GM23338 (cell line): ENCODE measurements at regions not wholly inside any gene's neighbourhood (a gene's known extent, or its start where the extent isn't known, plus 50 kb on each side); places are given as distances from the start of the nearest gene placed in this dataset.

ENCODE experiments used
- ATAC-seq: fragments of 200-7000 bp; cut with Tn5 transposase; 3 replicates; pipeline ENCODE4 v1.9.1; 2020
- DNase-seq: peaks from one replicate; pipeline ENCODE4 v3.0.0-alpha.2; 2015; ENCODE audit warnings: low spot score
- H2AFZ ChIP-seq: fragments of 200-600 bp; sonication (generic); 2 replicates; pipeline ENCODE4 v1.8.0; 2016; ENCODE audit warnings: antibody characterized with exemption, mild to moderate bottlenecking, moderate library complexity
- H3F3A ChIP-seq: fragments of 200-600 bp; sonication (generic); replicated peaks from 2 replicates; pipeline ENCODE4 v1.8.0; 2017; ENCODE audit warnings: antibody characterized with exemption, mixed run types, low read depth
- H3K27ac ChIP-seq: fragments of 200-600 bp; sonication (generic); 2 replicates; pipeline ENCODE4 v1.6.1; 2016; ENCODE audit warnings: low read depth
- H3K27me3 ChIP-seq: fragments of 200-600 bp; sonication (generic); 2 replicates; pipeline ENCODE4 v1.8.0; 2016; ENCODE audit warnings: mild to moderate bottlenecking, mixed run types, moderate library complexity; ENCODE audit not compliant: insufficient read depth
- H3K36me3 ChIP-seq: fragments of 200-600 bp; sonication (generic); 2 replicates; pipeline ENCODE4 v1.8.0; 2016; ENCODE audit warnings: mild to moderate bottlenecking; ENCODE audit not compliant: insufficient read depth
- H3K4me1 ChIP-seq: fragments of 200-600 bp; sonication (generic); 2 replicates; pipeline ENCODE4 v1.8.0; 2016; ENCODE audit warnings: mild to moderate bottlenecking, moderate library complexity; ENCODE audit not compliant: insufficient read depth
- H3K4me2 ChIP-seq: fragments of 200-600 bp; sonication (generic); 2 replicates; pipeline ENCODE4 v1.7.1; 2017; ENCODE audit warnings: mixed run types
- H3K4me3 ChIP-seq: fragments of 200-600 bp; sonication (generic); 2 replicates; pipeline ENCODE4 v1.6.1; 2016; ENCODE audit warnings: mixed run types
- H3K79me2 ChIP-seq: fragments of 200-600 bp; sonication (generic); replicated peaks from 2 replicates; pipeline ENCODE4 v1.8.0; 2017; ENCODE audit warnings: mild to moderate bottlenecking; ENCODE audit not compliant: insufficient read depth
- H3K9me2 ChIP-seq: fragments of 200-600 bp; sonication (generic); 2 replicates; pipeline ENCODE4 v1.8.0; 2017; ENCODE audit not compliant: insufficient read depth
- H4K20me1 ChIP-seq: fragments of 200-600 bp; sonication (generic); replicated peaks from 2 replicates; pipeline ENCODE4 v1.8.0; 2017; ENCODE audit warnings: mild to moderate bottlenecking; ENCODE audit not compliant: insufficient read depth
- H3K27ac Mint-ChIP-seq: 2 replicates; pipeline ENCODE4 v1.8.0; 2020; ENCODE audit warnings: inconsistent platforms, mild to moderate bottlenecking, moderate library complexity, mixed read lengths
- H3K27me3 Mint-ChIP-seq: 3 replicates; pipeline ENCODE4 v1.8.0; 2022; ENCODE audit warnings: low read depth, mild to moderate bottlenecking, moderate library complexity, mixed read lengths, inconsistent platforms; ENCODE audit not compliant: insufficient read depth, poor library complexity
- H3K36me3 Mint-ChIP-seq: 3 replicates; pipeline ENCODE4 v1.8.0; 2021; ENCODE audit warnings: low read depth, mild to moderate bottlenecking, inconsistent platforms, moderate library complexity, mixed read lengths
- H3K4me1 Mint-ChIP-seq: 3 replicates; pipeline ENCODE4 v1.8.0; 2020; ENCODE audit warnings: mild to moderate bottlenecking, inconsistent platforms, mixed read lengths
- H3K4me3 Mint-ChIP-seq: 3 replicates; pipeline ENCODE4 v1.8.0; 2021; ENCODE audit warnings: moderate library complexity, mild to moderate bottlenecking, inconsistent platforms, mixed read lengths
- H3K9me3 Mint-ChIP-seq: 3 replicates; pipeline ENCODE4 v1.8.0; 2020; ENCODE audit warnings: moderate library complexity, mild to moderate bottlenecking, inconsistent platforms, mixed read lengths
- CREB1 ChIP-seq: fragments of 250-450 bp; sonication (Bioruptor Pico); IDR thresholded peaks from 2 replicates; pipeline ENCODE4 v1.5.0; 2020; ENCODE audit warnings: low read depth, mild to moderate bottlenecking, moderate library complexity
- CTCF ChIP-seq, 2 experiments: fragments of 200-600 bp in 1 of 2; sonication (generic) in 1 of 2; conservative IDR thresholded peaks; 2 replicates each; pipeline versions ENCODE4 v1.5.1 to v1.6.1; 2016 to 2017; ENCODE audit warnings: antibody characterized with exemption in 2 of 2, low read depth in 2 of 2, mild to moderate bottlenecking in 2 of 2, moderate library complexity in 1 of 2
- ETS1 ChIP-seq: IDR thresholded peaks from 2 replicates; pipeline ENCODE4 v1.6.1; 2016; ENCODE audit warnings: antibody characterized with exemption
- EZH2 ChIP-seq: fragments of 200-600 bp; sonication (generic); IDR thresholded peaks from one replicate; pipeline ENCODE4 v1.8.0; 2017; ENCODE audit warnings: antibody characterized with exemption, mild to moderate bottlenecking, low read depth; ENCODE audit not compliant: unreplicated experiment
- EZH2phosphoT487 ChIP-seq: fragments of 200-600 bp; sonication (generic); IDR thresholded peaks from one replicate; pipeline ENCODE4 v1.8.1; 2018; ENCODE audit warnings: antibody characterized with exemption; ENCODE audit not compliant: unreplicated experiment
- JUNB ChIP-seq: IDR thresholded peaks from one replicate; pipeline ENCODE4 v1.6.1; 2016; ENCODE audit warnings: antibody characterized with exemption; ENCODE audit not compliant: unreplicated experiment
- NANOG ChIP-seq: IDR thresholded peaks from 2 replicates; pipeline ENCODE4 v1.6.1; 2016; ENCODE audit warnings: antibody characterized with exemption, borderline replicate concordance
- POLR2AphosphoS5 ChIP-seq: IDR thresholded peaks from 2 replicates; pipeline ENCODE4 v1.6.1; 2016; ENCODE audit warnings: antibody characterized with exemption, low read depth
- STAT1 ChIP-seq: IDR thresholded peaks from one replicate; pipeline ENCODE4 v1.6.1; 2016; ENCODE audit warnings: antibody characterized with exemption; ENCODE audit not compliant: unreplicated experiment
- ZNF114 ChIP-seq: fragments of 250-450 bp; sonication (Bioruptor Pico); IDR thresholded peaks from 2 replicates; pipeline ENCODE4 v1.5.0; 2020; ENCODE audit warnings: mild to moderate bottlenecking, moderate library complexity
- ZNF331 ChIP-seq: fragments of 250-450 bp; sonication (Bioruptor Pico); IDR thresholded peaks from 2 replicates; pipeline ENCODE4 v1.5.0; 2020; ENCODE audit warnings: low read depth, mild to moderate bottlenecking, moderate library complexity
- ZNF462 ChIP-seq: fragments of 250-450 bp; sonication (Bioruptor Pico); IDR thresholded peaks from 2 replicates; pipeline ENCODE4 v1.5.0; 2020; ENCODE audit warnings: mild to moderate bottlenecking, moderate library complexity
- TF ChIP-seq, protein P1 (sequence below): IDR thresholded peaks from one replicate; pipeline ENCODE4 v1.6.1; 2018; ENCODE audit warnings: antibody characterized with exemption; ENCODE audit not compliant: unreplicated experiment

- ATAC-seq: no peak
Measured at GRCh38 chr1:226497276-226497833, 51.2 kb upstream of the STUM start.

More at GRCh38 chr1:226497276-226497833, 51.2 kb upstream of the STUM start:
- TF ChIP-seq, protein P1, sequence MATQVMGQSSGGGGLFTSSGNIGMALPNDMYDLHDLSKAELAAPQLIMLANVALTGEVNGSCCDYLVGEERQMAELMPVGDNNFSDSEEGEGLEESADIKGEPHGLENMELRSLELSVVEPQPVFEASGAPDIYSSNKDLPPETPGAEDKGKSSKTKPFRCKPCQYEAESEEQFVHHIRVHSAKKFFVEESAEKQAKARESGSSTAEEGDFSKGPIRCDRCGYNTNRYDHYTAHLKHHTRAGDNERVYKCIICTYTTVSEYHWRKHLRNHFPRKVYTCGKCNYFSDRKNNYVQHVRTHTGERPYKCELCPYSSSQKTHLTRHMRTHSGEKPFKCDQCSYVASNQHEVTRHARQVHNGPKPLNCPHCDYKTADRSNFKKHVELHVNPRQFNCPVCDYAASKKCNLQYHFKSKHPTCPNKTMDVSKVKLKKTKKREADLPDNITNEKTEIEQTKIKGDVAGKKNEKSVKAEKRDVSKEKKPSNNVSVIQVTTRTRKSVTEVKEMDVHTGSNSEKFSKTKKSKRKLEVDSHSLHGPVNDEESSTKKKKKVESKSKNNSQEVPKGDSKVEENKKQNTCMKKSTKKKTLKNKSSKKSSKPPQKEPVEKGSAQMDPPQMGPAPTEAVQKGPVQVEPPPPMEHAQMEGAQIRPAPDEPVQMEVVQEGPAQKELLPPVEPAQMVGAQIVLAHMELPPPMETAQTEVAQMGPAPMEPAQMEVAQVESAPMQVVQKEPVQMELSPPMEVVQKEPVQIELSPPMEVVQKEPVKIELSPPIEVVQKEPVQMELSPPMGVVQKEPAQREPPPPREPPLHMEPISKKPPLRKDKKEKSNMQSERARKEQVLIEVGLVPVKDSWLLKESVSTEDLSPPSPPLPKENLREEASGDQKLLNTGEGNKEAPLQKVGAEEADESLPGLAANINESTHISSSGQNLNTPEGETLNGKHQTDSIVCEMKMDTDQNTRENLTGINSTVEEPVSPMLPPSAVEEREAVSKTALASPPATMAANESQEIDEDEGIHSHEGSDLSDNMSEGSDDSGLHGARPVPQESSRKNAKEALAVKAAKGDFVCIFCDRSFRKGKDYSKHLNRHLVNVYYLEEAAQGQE: no peak
- no peak for TF ChIP-seq POLR2AphosphoS5
- no peak for TF ChIP-seq EZH2
- TF ChIP-seq ZNF462 (CRISPR knock-in tag): no peak
- no peak for TF ChIP-seq STAT1
- TF ChIP-seq ZNF331 (CRISPR knock-in tag): no peak
- TF ChIP-seq ETS1: no peak
- TF ChIP-seq ZNF114 (CRISPR knock-in tag): no peak
- TF ChIP-seq CTCF (conservative IDR thresholded peaks at IDR 0.05; ENCODE audit: low read depth in 2 of 2): no peak
- TF ChIP-seq JUNB: no peak
- no peak for TF ChIP-seq NANOG
- no peak for TF ChIP-seq CREB1 (CRISPR knock-in tag)
- no peak for TF ChIP-seq EZH2phosphoT487
- DNase-seq: no peak
- Mint-ChIP-seq H3K27ac (no peak overlapping the region), H3K27me3 (peaks cover 10% of the 10 kb centered on the region), H3K36me3 (no peaks in the 10 kb centered on the region), H3K9me3 (no peaks in the 10 kb centered on the region; the same call in 2 of the 3 replicates), H3K4me3 (no peak overlapping the region), H3K4me1 (peaks cover 25% of the 10 kb centered on the region)
- Histone ChIP-seq H4K20me1 (no peaks in the 10 kb centered on the region), H3F3A (no peaks in the 10 kb centered on the region), H3K79me2 (no peaks in the 10 kb centered on the region), H3K4me2 (no peak overlapping the region), H3K36me3 (no peaks in the 10 kb centered on the region), H3K4me1 (peaks cover 20% of the 10 kb centered on the region), H2AFZ (no peak overlapping the region), H3K4me3 (no peak overlapping the region), H3K9me2 (no peaks in the 10 kb centered on the region), H3K27ac (no peak overlapping the region), H3K27me3 (no peaks in the 10 kb centered on the region)
